GM10248 (cell line): ENCODE measurements at regions not wholly inside any gene's neighbourhood (a gene's known extent, or its start where the extent isn't known, plus 50 kb on each side); places are given as distances from the start of the nearest gene placed in this dataset.

Experiments used
- CTCF ChIA-PET: fragments of 300-600 bp; sonication (Branson Sonifier 250); formaldehyde crosslinking; extraction: SDS; loops from one replicate; lab custom pipeline; 2021; ENCODE audit warnings: antibody characterized with exemption; lab: Yijun Ruan, JAX
- POLR2A ChIA-PET: fragments of 350-650 bp; sonication (Branson Sonifier 250); formaldehyde crosslinking; extraction: SDS; loops from one replicate; lab custom pipeline; 2020; ENCODE audit warnings: antibody characterized with exemption; lab: Yijun Ruan, JAX
- DNase-seq: peaks from one replicate; pipeline ENCODE4 v3.0.0; 2012; ENCODE audit errors: extremely low spot score
- CTCF ChIP-seq: IDR thresholded peaks from 2 replicates; pipeline ENCODE4 v1.5.1; 2012; ENCODE audit warnings: mild to moderate bottlenecking, low read depth; ENCODE audit errors: extremely low read depth, missing control alignments, control extremely low read depth

- no peak for DNase-seq
- ChIA-PET POLR2A (no interaction called here), CTCF (interaction anchor here (1.1 to 1.3 kb wide), 2 partner anchors 8 to 163 kb away, joined by 5 to 6 read pairs; no protein-coding TSS in a partner anchor)
- TF ChIP-seq CTCF: peak; percentile 28
Observed at GRCh38 chr1:63143482-63143881, 178.9 kb upstream of the FOXD3 start.

- ChIA-PET POLR2A (no interaction called here), CTCF (no interaction called here)
- no peak for DNase-seq
- TF ChIP-seq CTCF: no peak
Observed at GRCh38 chr1:63147783-63148182, 174.6 kb upstream of the FOXD3 start.

DNA sequence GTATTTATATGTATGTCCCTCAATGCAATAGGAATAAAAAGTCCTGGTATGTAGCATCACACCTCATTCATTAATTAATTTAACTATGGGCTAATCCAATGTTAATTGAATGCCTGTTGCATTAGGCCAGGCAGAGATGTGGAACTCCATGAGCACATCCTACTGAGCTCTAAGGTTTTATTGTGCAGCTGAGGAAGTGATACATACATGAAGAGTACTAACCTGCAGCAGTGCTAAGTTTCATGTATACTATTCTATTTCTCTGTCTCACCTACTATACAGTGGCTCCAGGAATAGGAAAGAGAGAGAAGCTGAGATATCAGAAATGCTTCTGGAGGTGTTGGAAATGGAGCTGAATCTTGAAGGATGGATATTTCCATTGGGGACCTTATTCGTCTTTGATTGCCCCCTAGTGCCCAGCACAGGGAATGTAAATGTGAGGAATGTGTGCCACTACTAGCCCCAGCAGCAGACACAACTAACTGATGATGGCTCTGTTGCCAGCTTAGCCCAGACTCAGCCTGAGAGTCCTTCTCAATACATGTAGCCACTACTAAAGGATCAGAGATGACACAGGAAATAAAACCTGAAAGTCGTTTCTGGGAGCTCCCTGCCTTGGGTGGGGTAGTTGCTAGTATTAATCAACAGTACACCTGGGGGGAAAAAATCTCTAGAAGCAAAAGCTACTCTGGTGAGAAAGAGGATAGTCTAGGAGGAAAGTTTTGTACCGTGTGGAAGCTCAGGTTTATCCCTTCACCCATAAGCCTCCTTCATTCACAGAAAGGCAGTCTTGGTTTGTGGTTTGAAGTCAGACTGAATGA is 173.3 kb upstream of the FOXD3 start:
- ChIA-PET POLR2A (no interaction called here), CTCF (interaction anchor here (0.6 to 1.9 kb wide), 38 partner anchors 8 to 318 kb away, joined by 3 to 20 read pairs (median 4); no protein-coding TSS in a partner anchor)
- peak; percentile 16 for DNase-seq
- TF ChIP-seq CTCF: peak; percentile 68

DNA sequence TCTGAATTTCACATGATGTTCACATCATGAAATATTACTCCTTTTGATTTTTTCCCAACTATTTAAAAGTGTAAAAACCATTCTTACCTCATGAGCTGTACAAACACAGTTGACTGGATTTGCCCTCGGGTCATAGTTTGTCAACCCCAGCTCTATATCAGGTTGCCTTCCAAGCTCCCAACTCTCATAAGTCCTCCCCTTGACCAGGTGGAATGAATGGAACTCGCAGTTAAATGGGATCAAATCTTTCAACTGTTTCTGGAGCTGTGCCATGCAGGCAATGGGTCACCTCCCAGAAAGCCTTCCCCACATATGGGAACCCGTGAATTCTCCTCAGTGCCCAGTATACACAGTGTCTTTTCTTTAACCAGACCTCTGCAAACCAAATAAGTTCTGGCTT is 169.8 kb upstream of the FOXD3 start:
- CTCF ChIA-PET: interaction anchor here (1.3 to 1.8 kb wide), 3 partner anchors 12 to 337 kb away, joined by 3 to 6 read pairs (median 5); no protein-coding TSS in a partner anchor
- POLR2A ChIA-PET: no interaction called here
- DNase-seq: no peak
- TF ChIP-seq CTCF: no peak

DNA sequence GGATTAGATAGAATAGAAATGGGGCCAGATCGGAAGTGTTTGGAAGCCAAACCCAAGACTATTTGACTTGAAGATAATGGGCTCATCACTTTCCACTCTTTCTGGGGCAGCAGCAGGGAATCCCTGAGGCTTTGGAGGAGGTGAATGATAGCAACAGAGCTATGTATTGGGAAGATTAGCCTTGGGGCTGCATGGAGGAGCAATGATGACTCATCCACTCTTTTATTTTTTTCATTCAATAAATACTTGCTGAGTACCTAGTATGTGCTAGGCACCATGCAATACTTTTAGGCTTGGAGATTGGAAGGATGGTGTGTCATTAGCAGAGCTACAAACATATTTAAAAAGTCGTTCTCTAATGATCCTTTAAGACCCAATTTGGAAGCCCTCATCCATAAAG is 166.9 kb upstream of the FOXD3 start:
- TF ChIP-seq CTCF: no peak
- ChIA-PET POLR2A (no interaction called here), CTCF (interaction anchor here (1.0 to 1.8 kb wide), 4 partner anchors 9 to 314 kb away, joined by 3 read pairs; no protein-coding TSS in a partner anchor)
- DNase-seq: no peak

DNA sequence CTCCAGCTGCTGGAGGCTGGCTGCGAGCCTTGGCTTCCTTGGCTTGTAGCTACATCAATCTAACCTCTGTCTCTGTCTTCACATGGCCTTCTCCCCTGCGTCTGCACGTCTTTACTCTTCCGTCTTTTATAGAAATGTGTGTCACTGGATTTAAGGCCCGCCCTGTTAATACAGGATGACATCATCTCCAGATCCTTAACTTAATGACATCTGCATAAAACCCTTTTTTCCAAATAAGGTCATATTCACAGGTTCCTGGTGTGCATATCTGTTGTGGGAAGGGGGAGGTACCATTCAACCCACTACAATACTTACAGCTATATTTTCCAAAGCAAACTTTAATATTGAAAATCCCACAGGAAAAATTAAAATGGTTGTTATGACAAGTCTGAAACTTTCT is 165.3 kb upstream of the FOXD3 start:
- CTCF ChIA-PET: no interaction called here
- POLR2A ChIA-PET: no interaction called here

More for the DNA sequence above, 165.3 kb upstream of the FOXD3 start:
- no peak for TF ChIP-seq CTCF
- DNase-seq: no peak
